ENCODE measurements at regions not wholly inside any gene's neighbourhood (a gene's known extent, or its start where the extent isn't known, plus 50 kb on each side); places are given as distances from the start of the nearest gene placed in this dataset.

- no peak for DNase-seq (ENCODE audit: low spot score)
- Mint-ChIP-seq H3K27me3 (ENCODE audit: insufficient read depth) (no peaks in the 10 kb centered on the region), H3K4me3 (no peak overlapping the region), H3K36me3 (ENCODE audit: low read depth) (no peaks in the 10 kb centered on the region), H3K27ac (no peak overlapping the region), H3K4me1 (ENCODE audit: low read depth) (no peaks in the 10 kb centered on the region), H3K9me3 (peaks cover 5% of the 10 kb centered on the region)
- intact Hi-C loops (cut with micrococcal nuclease): no loop called here
Observed at GRCh38 chr6:9437836-9438235, 977.0 kb downstream of the TFAP2A start.

- intact Hi-C loops (cut with micrococcal nuclease): no loop called here
- Mint-ChIP-seq H3K36me3 (ENCODE audit: low read depth) (no peaks in the 10 kb centered on the region), H3K4me1 (ENCODE audit: low read depth) (no peaks in the 10 kb centered on the region), H3K4me3 (no peak overlapping the region), H3K27me3 (ENCODE audit: insufficient read depth) (no peaks in the 10 kb centered on the region), H3K27ac (no peak overlapping the region), H3K9me3 (peaks cover 4% of the 10 kb centered on the region)
- DNase-seq (ENCODE audit: low spot score): no peak
Observed at GRCh38 chr6:9435281-9435680, 979.6 kb downstream of the TFAP2A start.

DNA sequence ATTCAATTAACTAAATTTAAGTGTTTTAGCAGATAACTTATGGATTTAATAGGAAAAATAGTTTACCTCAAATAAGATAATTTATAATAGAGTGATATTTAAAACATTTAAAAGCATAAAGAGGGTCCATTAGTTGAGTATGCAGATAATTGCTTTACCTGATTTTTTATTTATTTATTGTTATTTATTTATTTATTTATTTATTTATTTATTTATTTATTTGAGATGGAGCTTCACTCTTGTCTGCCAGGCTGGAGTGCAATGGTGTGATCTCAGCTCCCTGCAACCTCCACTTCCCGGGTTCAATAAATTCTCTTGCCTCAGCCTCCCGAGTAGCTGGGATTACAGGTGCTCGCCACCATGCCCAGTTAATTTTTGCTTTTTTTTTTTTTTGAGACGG is 982.9 kb downstream of the TFAP2A start:
- no peaks in the 10 kb centered on the region for H3K4me1 Mint-ChIP-seq (ENCODE audit: low read depth)
- intact Hi-C loops (cut with micrococcal nuclease): no loop called here
- no peak overlapping the region for H3K27ac Mint-ChIP-seq
- H3K27me3 Mint-ChIP-seq (ENCODE audit: insufficient read depth): no peaks in the 10 kb centered on the region
- no peak overlapping the region for H3K4me3 Mint-ChIP-seq
- DNase-seq (ENCODE audit: low spot score): no peak
- peaks cover 4% of the 10 kb centered on the region for H3K9me3 Mint-ChIP-seq
- H3K36me3 Mint-ChIP-seq (ENCODE audit: low read depth): no peaks in the 10 kb centered on the region

DNA sequence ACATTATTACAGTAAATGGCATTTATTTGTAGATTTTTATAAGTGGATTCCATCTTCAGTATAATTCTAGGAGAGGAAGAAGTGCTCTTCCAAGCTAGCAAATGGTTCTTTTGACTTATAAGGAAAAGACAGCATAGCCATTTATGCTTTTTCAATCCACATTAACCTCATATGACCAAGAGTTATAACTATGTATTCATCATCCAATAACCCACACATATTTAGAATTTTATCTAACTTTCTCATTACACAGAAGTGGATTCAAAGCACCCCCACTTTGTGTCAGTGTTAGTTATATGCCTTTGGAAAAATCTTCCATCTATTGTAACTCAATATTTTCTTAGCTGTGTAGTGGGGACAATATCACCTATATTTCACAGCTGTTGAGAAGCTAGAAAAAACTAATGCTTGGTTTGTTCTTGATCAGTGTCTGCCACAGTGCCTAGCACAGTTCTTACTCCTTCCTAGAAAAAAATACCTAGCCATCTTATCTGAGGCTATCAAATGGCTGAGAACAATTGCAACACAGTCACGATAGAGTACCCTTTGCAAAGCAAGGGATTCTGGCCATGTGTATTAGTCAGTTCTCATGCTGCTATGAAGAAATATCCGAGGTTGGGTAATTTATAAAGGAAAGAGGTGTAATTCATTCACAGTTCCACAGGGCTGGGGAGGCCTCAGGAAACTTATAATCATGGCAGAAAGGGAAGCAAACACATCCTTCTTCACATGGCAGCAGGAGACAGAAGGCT is 986.3 kb downstream of the TFAP2A start:
- Mint-ChIP-seq H3K36me3 (ENCODE audit: low read depth) (no peaks in the 10 kb centered on the region), H3K27ac (no peak overlapping the region), H3K27me3 (ENCODE audit: insufficient read depth) (no peaks in the 10 kb centered on the region), H3K9me3 (no peaks in the 10 kb centered on the region), H3K4me1 (ENCODE audit: low read depth) (no peaks in the 10 kb centered on the region), H3K4me3 (no peak overlapping the region)
- intact Hi-C loops (cut with micrococcal nuclease): no loop called here
- DNase-seq (ENCODE audit: low spot score): no peak

DNA sequence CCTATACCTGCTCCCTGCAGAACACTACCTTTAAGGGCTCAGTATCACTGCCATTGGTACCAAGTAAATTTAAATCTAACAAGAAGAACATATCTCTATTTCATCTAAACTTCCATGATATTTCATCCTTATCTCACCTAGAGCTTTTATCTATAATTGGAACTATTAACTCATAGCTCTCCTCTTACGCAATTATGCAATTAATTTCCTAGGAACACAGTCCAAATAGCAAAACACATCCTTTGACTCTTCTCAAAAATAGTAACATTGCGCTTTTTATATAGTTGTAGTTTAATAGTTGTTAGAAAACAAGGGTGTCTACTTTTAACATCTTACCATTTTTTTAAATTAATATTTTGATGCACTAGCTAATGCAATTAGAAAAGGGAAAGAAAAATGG is 986.8 kb upstream of the SLC35B3 start:
- no peaks in the 10 kb centered on the region for H3K36me3 Mint-ChIP-seq (ENCODE audit: low read depth)
- no peaks in the 10 kb centered on the region for H3K4me1 Mint-ChIP-seq (ENCODE audit: low read depth)
- no peaks in the 10 kb centered on the region for H3K27me3 Mint-ChIP-seq (ENCODE audit: insufficient read depth)
- H3K9me3 Mint-ChIP-seq: no peaks in the 10 kb centered on the region
- no peak overlapping the region for H3K4me3 Mint-ChIP-seq
- intact Hi-C loops (cut with micrococcal nuclease): no loop called here
- no peak overlapping the region for H3K27ac Mint-ChIP-seq
- no peak for DNase-seq (ENCODE audit: low spot score)

DNA sequence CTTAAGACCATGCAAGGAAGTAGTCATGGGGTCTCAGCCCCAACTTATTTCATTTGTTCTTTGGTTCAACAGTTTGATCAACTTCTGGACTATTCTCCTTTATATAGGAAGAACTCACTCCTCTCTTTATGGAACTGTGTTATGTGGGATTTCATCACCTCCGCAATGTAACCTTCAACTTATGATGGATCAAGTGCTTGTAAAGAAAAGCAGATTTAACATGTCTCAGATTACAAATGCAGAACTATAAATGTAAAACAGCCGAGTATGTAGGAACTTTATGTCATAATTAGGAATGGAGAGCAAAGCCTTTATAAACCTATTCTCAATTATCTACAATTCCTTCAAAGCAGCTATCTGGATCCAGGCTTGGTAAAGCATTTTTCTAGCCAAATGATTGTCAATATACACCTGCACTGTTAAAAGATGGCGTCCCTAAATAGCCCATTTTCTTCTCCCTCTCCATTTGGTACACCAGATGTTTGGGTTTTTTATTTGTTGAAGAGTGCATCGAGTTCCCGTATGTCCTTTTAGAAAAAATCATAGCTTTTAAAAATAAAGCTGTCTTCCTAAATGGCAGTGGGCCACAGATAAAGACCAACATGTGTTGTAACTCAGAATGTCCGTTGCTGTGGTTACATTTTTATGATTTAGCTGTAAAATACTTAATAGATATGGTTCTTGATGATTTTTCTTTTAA is 985.1 kb upstream of the SLC35B3 start:
- no peaks in the 10 kb centered on the region for H3K4me1 Mint-ChIP-seq (ENCODE audit: low read depth)
- H3K27me3 Mint-ChIP-seq (ENCODE audit: insufficient read depth): no peaks in the 10 kb centered on the region
- intact Hi-C loops (cut with micrococcal nuclease): no loop called here
- H3K27ac Mint-ChIP-seq: no peak overlapping the region
- H3K4me3 Mint-ChIP-seq: no peak overlapping the region
- no peaks in the 10 kb centered on the region for H3K36me3 Mint-ChIP-seq (ENCODE audit: low read depth)
- DNase-seq (ENCODE audit: low spot score): no peak
- no peaks in the 10 kb centered on the region for H3K9me3 Mint-ChIP-seq

DNA sequence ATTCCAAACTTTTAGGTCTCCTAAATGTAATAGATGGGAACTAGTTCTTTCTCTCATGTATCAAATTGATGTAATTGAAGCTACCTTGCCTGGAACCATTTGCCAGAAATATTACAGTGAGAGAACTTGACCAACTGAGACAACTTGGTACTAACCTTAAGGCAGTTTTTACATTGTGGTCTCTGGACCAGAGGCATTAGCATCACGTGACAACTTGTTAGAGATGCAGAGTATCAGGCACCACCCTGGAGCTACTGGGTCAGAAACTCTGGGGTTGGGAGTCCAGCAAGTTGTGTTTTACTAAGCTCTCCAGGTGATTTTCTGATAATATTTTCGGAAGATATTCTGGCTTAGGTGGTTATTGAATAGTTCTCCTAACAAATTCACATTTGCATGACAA is 982.1 kb upstream of the SLC35B3 start:
- DNase-seq (ENCODE audit: low spot score): no peak
- H3K9me3 Mint-ChIP-seq: no peaks in the 10 kb centered on the region
- no peak overlapping the region for H3K27ac Mint-ChIP-seq
- no peaks in the 10 kb centered on the region for H3K36me3 Mint-ChIP-seq (ENCODE audit: low read depth)
- no peaks in the 10 kb centered on the region for H3K27me3 Mint-ChIP-seq (ENCODE audit: insufficient read depth)
- intact Hi-C loops (cut with micrococcal nuclease): no loop called here
- H3K4me1 Mint-ChIP-seq (ENCODE audit: low read depth): no peaks in the 10 kb centered on the region
- no peak overlapping the region for H3K4me3 Mint-ChIP-seq

DNA sequence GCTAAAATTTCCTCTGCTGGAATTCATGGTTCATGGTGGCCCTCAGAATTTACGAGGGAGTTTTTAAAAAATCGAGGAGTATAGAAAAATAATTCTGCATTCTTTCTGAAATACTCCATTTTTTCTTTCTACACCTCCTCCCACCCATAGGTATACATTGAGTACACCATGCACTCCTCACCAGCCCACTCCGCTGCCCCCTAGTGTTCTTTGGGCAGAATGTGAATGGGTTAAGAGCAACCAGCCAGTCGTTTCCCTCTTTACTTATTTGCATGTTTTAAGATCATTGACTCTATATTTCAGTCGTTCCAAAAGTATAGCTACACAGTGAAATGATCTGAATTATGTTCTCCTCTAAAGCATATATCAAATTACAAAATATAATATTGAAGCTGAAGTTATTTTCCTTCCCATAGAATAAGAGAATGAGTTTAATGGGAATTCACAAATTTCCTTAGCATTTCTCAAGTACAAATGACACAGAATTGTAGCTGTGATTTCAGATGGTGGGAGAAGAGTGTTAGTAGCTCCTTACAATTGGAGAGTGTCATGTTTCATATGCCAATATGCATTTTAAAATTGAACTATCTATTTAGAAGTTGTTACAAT is 977.7 kb upstream of the SLC35B3 start:
- intact Hi-C loops (cut with micrococcal nuclease): loop anchor here (5.0 kb wide), 1 partner anchor 431 kb away; no protein-coding TSS in a partner anchor
- H3K4me1 Mint-ChIP-seq (ENCODE audit: low read depth): no peaks in the 10 kb centered on the region
- no peaks in the 10 kb centered on the region for H3K27me3 Mint-ChIP-seq (ENCODE audit: insufficient read depth)
- H3K36me3 Mint-ChIP-seq (ENCODE audit: low read depth): no peaks in the 10 kb centered on the region
- DNase-seq (ENCODE audit: low spot score): no peak
- no peaks in the 10 kb centered on the region for H3K9me3 Mint-ChIP-seq
- H3K27ac Mint-ChIP-seq: no peak overlapping the region
- no peak overlapping the region for H3K4me3 Mint-ChIP-seq

- no peak for DNase-seq (ENCODE audit: low spot score)
- no peaks in the 10 kb centered on the region for H3K27me3 Mint-ChIP-seq (ENCODE audit: insufficient read depth)
- H3K4me1 Mint-ChIP-seq (ENCODE audit: low read depth): no peaks in the 10 kb centered on the region
- intact Hi-C loops (cut with micrococcal nuclease): no loop called here
- no peak overlapping the region for H3K4me3 Mint-ChIP-seq
- H3K36me3 Mint-ChIP-seq (ENCODE audit: low read depth): no peaks in the 10 kb centered on the region
- peaks cover 11% of the 10 kb centered on the region for H3K9me3 Mint-ChIP-seq
- H3K27ac Mint-ChIP-seq: no peak overlapping the region
Observed at GRCh38 chr6:9409126-9409525, 973.8 kb upstream of the SLC35B3 start.

GRCh38 chr6:9408402-9409117 is 973.2 kb upstream of the SLC35B3 start:
- Mint-ChIP-seq H3K36me3 (ENCODE audit: low read depth) (no peaks in the 10 kb centered on the region), H3K27ac (no peak overlapping the region), H3K27me3 (ENCODE audit: insufficient read depth) (no peaks in the 10 kb centered on the region), H3K4me3 (no peak overlapping the region), H3K4me1 (ENCODE audit: low read depth) (no peaks in the 10 kb centered on the region), H3K9me3 (peaks cover 11% of the 10 kb centered on the region)
- intact Hi-C loops (cut with micrococcal nuclease): no loop called here
- DNase-seq (ENCODE audit: low spot score): no peak

DNA sequence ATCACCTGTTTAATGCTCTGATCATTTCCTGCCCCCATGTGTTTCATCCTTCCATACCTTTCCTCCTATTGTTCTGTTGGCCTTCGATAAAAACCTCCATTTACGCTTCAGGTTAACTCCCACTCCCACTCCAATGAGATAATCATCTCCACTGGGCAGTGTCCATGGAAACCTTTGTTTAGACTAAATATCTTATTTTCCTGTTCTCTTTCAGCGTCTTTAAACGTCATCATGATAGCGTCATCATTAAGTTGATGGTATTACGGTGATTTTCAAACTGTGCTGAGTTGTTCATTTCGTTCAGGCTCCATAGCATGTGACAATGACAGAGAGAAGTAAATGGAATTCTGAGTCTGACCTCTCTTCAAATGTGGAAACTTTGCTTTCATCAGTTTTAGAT is 970.5 kb upstream of the SLC35B3 start:
- intact Hi-C loops (cut with micrococcal nuclease): no loop called here
- H3K27ac Mint-ChIP-seq: no peak overlapping the region
- H3K9me3 Mint-ChIP-seq: peaks cover 11% of the 10 kb centered on the region
- DNase-seq (ENCODE audit: low spot score): no peak
- no peak overlapping the region for H3K4me3 Mint-ChIP-seq
- H3K36me3 Mint-ChIP-seq (ENCODE audit: low read depth): no peaks in the 10 kb centered on the region
- H3K4me1 Mint-ChIP-seq (ENCODE audit: low read depth): no peaks in the 10 kb centered on the region
- no peaks in the 10 kb centered on the region for H3K27me3 Mint-ChIP-seq (ENCODE audit: insufficient read depth)

DNA sequence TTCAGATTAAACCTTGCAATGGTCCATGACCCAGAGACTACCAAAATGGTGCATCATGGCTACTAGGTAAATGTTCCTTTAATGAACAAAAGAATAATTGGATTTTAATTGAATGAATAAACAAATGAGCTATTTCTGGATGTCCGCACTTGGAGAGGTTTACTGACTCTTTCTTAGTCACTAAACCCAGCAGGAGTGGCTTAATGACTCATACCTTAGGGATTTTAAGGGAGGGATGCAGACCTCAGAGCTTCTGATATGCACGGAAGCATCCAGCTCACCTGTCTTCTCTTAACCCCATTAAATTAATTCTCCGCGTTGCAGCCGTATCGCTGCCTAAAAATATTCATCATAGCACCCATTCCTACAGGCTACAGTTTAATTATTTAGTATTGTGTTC is 970.0 kb upstream of the SLC35B3 start:
- no peak overlapping the region for H3K4me3 Mint-ChIP-seq
- DNase-seq (ENCODE audit: low spot score): no peak
- no peaks in the 10 kb centered on the region for H3K36me3 Mint-ChIP-seq (ENCODE audit: low read depth)
- H3K9me3 Mint-ChIP-seq: peaks cover 11% of the 10 kb centered on the region
- no peak overlapping the region for H3K27ac Mint-ChIP-seq
- no peaks in the 10 kb centered on the region for H3K4me1 Mint-ChIP-seq (ENCODE audit: low read depth)
- intact Hi-C loops (cut with micrococcal nuclease): no loop called here
- H3K27me3 Mint-ChIP-seq (ENCODE audit: insufficient read depth): no peaks in the 10 kb centered on the region
